H1 (cell line): ENCODE measurements at regions not wholly inside any gene's neighbourhood (a gene's known extent, or its start where the extent isn't known, plus 50 kb on each side); places are given as distances from the start of the nearest gene placed in this dataset.
A peak's percentile ranks its signal among the peaks of the same experiment; 100 is the strongest.

Experiments used
- CTCF ChIA-PET: fragments of 300-600 bp; sonication (Branson Sonifier 250); formaldehyde crosslinking; loops from one replicate; lab custom pipeline; 2021; ENCODE audit not compliant: partially characterized antibody; lab: Charles Lee
- POLR2A ChIA-PET: fragments of 300-600 bp; sonication (Branson Sonifier 250); formaldehyde crosslinking; loops from one replicate; lab custom pipeline; 2021; ENCODE audit warnings: inconsistent platforms; ENCODE audit not compliant: partially characterized antibody; lab: Charles Lee
- DNase-seq, 2 experiments: peaks; one replicate each; pipeline versions ENCODE4 v3.0.0 to v3.0.0-alpha.2; 2010 to 2022; ENCODE audit warnings: low spot score in 2 of 2, low read depth in 1 of 2, mixed read lengths in 1 of 2
- FAIRE-seq: peaks from 2 replicates; lab custom pipeline; 2011; peaks lifted over from hg19 to GRCh38; lab: Jason Lieb, UNC
- H2AFZ ChIP-seq: 2 replicates; pipeline ENCODE4 v1.8.1; 2012; ENCODE audit warnings: low read length, inconsistent platforms
- H2AK5ac ChIP-seq: 2 replicates; pipeline ENCODE4 v1.6.1; 2013; ENCODE audit warnings: low read depth, low read length
- H2BK120ac ChIP-seq: replicated peaks from 2 replicates; pipeline ENCODE3; 2013; ENCODE audit warnings: low read depth, low read length, inconsistent platforms
- H2BK12ac ChIP-seq: 2 replicates; pipeline ENCODE4 v1.6.1; 2013; ENCODE audit warnings: low read depth, low read length
- H2BK15ac ChIP-seq: 2 replicates; pipeline ENCODE4 v1.6.1; 2013; ENCODE audit warnings: low read length
- H2BK20ac ChIP-seq: 2 replicates; pipeline ENCODE4 v1.6.1; 2013; ENCODE audit warnings: low read length
- H2BK5ac ChIP-seq: 2 replicates; pipeline ENCODE4 v1.6.1; 2013; ENCODE audit warnings: low read depth, low read length
- H3K14ac ChIP-seq: 2 replicates; pipeline ENCODE4 v1.6.1; 2013; ENCODE audit warnings: inconsistent platforms; ENCODE audit not compliant: insufficient read length
- H3K18ac ChIP-seq: 2 replicates; pipeline ENCODE4 v1.6.1; 2013; ENCODE audit warnings: low read length; ENCODE audit errors: extremely low read depth
- H3K23ac ChIP-seq: 2 replicates; pipeline ENCODE4 v1.6.1; 2013; ENCODE audit warnings: inconsistent platforms; ENCODE audit not compliant: insufficient read length
- H3K23me2 ChIP-seq: 2 replicates; pipeline ENCODE4 v1.6.1; 2013; ENCODE audit warnings: low read depth, low read length
- H3K27ac ChIP-seq: 2 replicates; pipeline ENCODE4 v1.6.1; 2011; ENCODE audit warnings: low read depth, low read length, inconsistent platforms
- H3K27me3 ChIP-seq, 4 experiments: replicated peaks in 1 of 4; 1 replicate in 1 of 4; 2 replicates in 3 of 4; pipeline versions ENCODE4 v1.6.1 to v1.8.1; 2011 to 2013; ENCODE audit warnings: low read length in 3 of 4, mild to moderate bottlenecking in 3 of 4, inconsistent platforms in 2 of 4, mixed read lengths in 2 of 4, moderate library complexity in 1 of 4; ENCODE audit not compliant: control insufficient read depth in 3 of 4, insufficient read depth in 3 of 4; ENCODE audit errors: extremely low read depth in 1 of 4
- H3K36me3 ChIP-seq, 4 experiments: 2 replicates each; pipeline versions ENCODE4 v1.6.1 to v1.8.1; 2011 to 2013; ENCODE audit warnings: mild to moderate bottlenecking in 4 of 4, low read length in 3 of 4, moderate library complexity in 2 of 4, control low read depth in 1 of 4, inconsistent platforms in 1 of 4; ENCODE audit not compliant: insufficient read depth in 4 of 4, control insufficient read depth in 2 of 4
- H3K4ac ChIP-seq: replicated peaks from 2 replicates; pipeline ENCODE3; 2013; ENCODE audit warnings: low read length, low read depth, mixed read lengths, inconsistent platforms; ENCODE audit not compliant: insufficient read length
- H3K4me1 ChIP-seq, 4 experiments: replicated peaks in 1 of 4; 1 replicate in 1 of 4; 2 replicates in 3 of 4; pipeline versions ENCODE4 v1.6.1 to v1.8.1; 2011 to 2013; ENCODE audit warnings: low read length in 3 of 4, inconsistent platforms in 2 of 4, mixed read lengths in 1 of 4; ENCODE audit not compliant: insufficient read depth in 4 of 4, control insufficient read depth in 3 of 4
- H3K4me2 ChIP-seq, 2 experiments: 2 replicates each; pipeline versions ENCODE4 v1.6.1 to v1.8.1; 2011 to 2013; ENCODE audit warnings: low read depth in 2 of 2, low read length in 2 of 2, control low read depth in 1 of 2, inconsistent platforms in 1 of 2, mild to moderate bottlenecking in 1 of 2; ENCODE audit not compliant: insufficient read depth in 1 of 2
- H3K4me3 ChIP-seq, 4 experiments: fragments of 200-600, 300-600 bp in 1 of 4; sonication (generic), shearing (Covaris generic), sonication (Bioruptor Twin) in 1 of 4; 2 replicates each; pipeline versions ENCODE4 v1.5.1 to v1.8.1; 2011 to 2016; ENCODE audit warnings: low read length in 4 of 4, low read depth in 3 of 4, control low read depth in 2 of 4, inconsistent platforms in 2 of 4, mild to moderate bottlenecking in 2 of 4, mixed read lengths in 1 of 4, moderate library complexity in 1 of 4; ENCODE audit not compliant: insufficient read depth in 2 of 4; ENCODE audit errors: extremely low read depth in 1 of 4
- H3K56ac ChIP-seq: replicated peaks from 2 replicates; pipeline ENCODE3; 2013; ENCODE audit warnings: low read depth, mild to moderate bottlenecking, mixed read lengths, low read length, inconsistent platforms; ENCODE audit not compliant: insufficient read length
- H3K79me1 ChIP-seq: 2 replicates; pipeline ENCODE4 v1.6.1; 2013; ENCODE audit warnings: low read depth, low read length, control low read depth
- H3K79me2 ChIP-seq, 2 experiments: 2 replicates each; pipeline versions ENCODE4 v1.6.1 to v1.8.1; 2012 to 2013; ENCODE audit warnings: low read length in 2 of 2, mild to moderate bottlenecking in 2 of 2, inconsistent platforms in 1 of 2; ENCODE audit not compliant: insufficient read depth in 2 of 2, control insufficient read depth in 1 of 2
- H3K9ac ChIP-seq, 4 experiments: replicated peaks in 1 of 4; 1 replicate in 1 of 4; 2 replicates in 3 of 4; pipeline versions ENCODE4 v1.6.1 to v1.8.1; 2011 to 2013; ENCODE audit warnings: low read depth in 3 of 4, low read length in 3 of 4, control low read depth in 2 of 4, mild to moderate bottlenecking in 2 of 4, moderate library complexity in 2 of 4, inconsistent platforms in 1 of 4; ENCODE audit errors: extremely low read depth in 1 of 4
- H3K9me3 ChIP-seq, 2 experiments: 2 replicates each; pipeline versions ENCODE4 v1.6.1 to v1.8.1; 2012 to 2013; ENCODE audit warnings: mild to moderate bottlenecking in 2 of 2, moderate library complexity in 2 of 2, control low read depth in 1 of 2, inconsistent platforms in 1 of 2, low read depth in 1 of 2, low read length in 1 of 2, mixed read lengths in 1 of 2; ENCODE audit not compliant: insufficient read depth in 2 of 2
- H4K20me1 ChIP-seq, 2 experiments: replicated peaks in 1 of 2; 2 replicates each; pipeline versions ENCODE3 to v1.8.1; 2011 to 2013; ENCODE audit warnings: inconsistent platforms in 2 of 2, low read length in 2 of 2, mild to moderate bottlenecking in 1 of 2; ENCODE audit not compliant: insufficient read depth in 2 of 2, control insufficient read depth in 1 of 2
- H4K5ac ChIP-seq: 2 replicates; pipeline ENCODE4 v1.6.1; 2013; ENCODE audit warnings: low read length, low read depth, mixed read lengths, inconsistent platforms; ENCODE audit not compliant: insufficient read length
- H4K8ac ChIP-seq: 2 replicates; pipeline ENCODE4 v1.8.0; 2013; ENCODE audit warnings: mild to moderate bottlenecking, moderate library complexity, low read length, inconsistent platforms; ENCODE audit not compliant: insufficient read depth; ENCODE audit errors: extremely low read depth
- H4K91ac ChIP-seq: replicated peaks from 2 replicates; pipeline ENCODE3; 2013; ENCODE audit warnings: low read length, mixed read lengths, inconsistent platforms; ENCODE audit not compliant: insufficient read length
- BACH1 ChIP-seq: IDR thresholded peaks from 2 replicates; pipeline ENCODE4 v1.6.1; 2012; ENCODE audit warnings: low read length, improper control_type of control experiment
- JUND ChIP-seq: IDR thresholded peaks from 2 replicates; pipeline ENCODE4 v1.6.1; 2011; ENCODE audit warnings: mild to moderate bottlenecking, improper control_type of control experiment, low read length
- MAFK ChIP-seq: IDR thresholded peaks from 2 replicates; pipeline ENCODE4 v1.6.1; 2012; ENCODE audit warnings: low read depth, mild to moderate bottlenecking, improper control_type of control experiment, low read length
- MAX ChIP-seq: IDR thresholded peaks from 2 replicates; pipeline ENCODE4 v1.6.1; 2012; ENCODE audit warnings: inconsistent platforms
- TEAD4 ChIP-seq: IDR thresholded peaks from 2 replicates; pipeline ENCODE4 v1.6.1; 2012; ENCODE audit warnings: low read depth, low read length, inconsistent platforms, mixed read lengths
- WGBS, 2 experiments: shearing (Covaris generic) in 1 of 2; methylation state at CpG; one replicate each; pipeline versions ENCODE4 v1.1.6 to v1.1.7; 2013 to 2015; ENCODE audit warnings: low lambda C conversion rate in 2 of 2, mixed read lengths in 2 of 2, inconsistent platforms in 1 of 2, low coverage in 1 of 2, missing lambda C conversion rate in 1 of 2; ENCODE audit not compliant: insufficient replicate concordance in 2 of 2, insufficient coverage in 1 of 2, insufficient read length in 1 of 2; ENCODE audit errors: extremely low coverage in 1 of 2, missing lambda C conversion rate in 1 of 2; 5-methylcytosine and 5-hydroxymethylcytosine counted together

GRCh38 chr2:237199082-237199481 lies 113.4 kb downstream of the COPS8 start:
- no peak overlapping the region for H2AK5ac ChIP-seq
- no peak for FAIRE-seq
- H2BK120ac ChIP-seq, result no peak overlapping the region
- 4% methylated on average over 1 of the region's 1 CpG; no CpG with 5 or more reads in 1 of the 2 experiments for WGBS, 2 experiments
- H3K4ac ChIP-seq, result no peak overlapping the region
- no peak overlapping the region for H4K5ac ChIP-seq
- H3K79me1 ChIP-seq, result no peaks in the 10 kb centered on the region
- no peak overlapping the region for H3K14ac ChIP-seq
- no peak overlapping the region for H3K18ac ChIP-seq
- H2BK5ac ChIP-seq, result no peak overlapping the region
- H2BK15ac ChIP-seq, result no peak overlapping the region
- H3K4me1 ChIP-seq, result peaks cover 4 to 23% (median 15%) of the 10 kb centered on the region in 4 experiments
- H3K9me3 ChIP-seq, result no peaks in the 10 kb centered on the region; a peak in 1 of 4 replicates
- no peaks in the 10 kb centered on the region for H4K20me1 ChIP-seq
- ChIA-PET POLR2A (no interaction called here), CTCF (interaction anchor here (1.0 to 1.9 kb wide), 4 partner anchors 8 to 474 kb away, joined by 3 to 8 read pairs (median 4); no protein-coding TSS in a partner anchor)
- H3K27ac ChIP-seq, result no peak overlapping the region; the same call in 1 of the 2 replicates
- no peak overlapping the region for H2AFZ ChIP-seq
- no peak overlapping the region for H2BK20ac ChIP-seq
- no peak overlapping the region for H3K9ac ChIP-seq
- H3K4me3 ChIP-seq, result peak overlapping the region in 1 of 4 experiments; percentile 7; a peak in 1 of 8 replicates
- DNase-seq, result no peak
- no peaks in the 10 kb centered on the region for H3K36me3 ChIP-seq
- H3K56ac ChIP-seq, result no peak overlapping the region
- no peak overlapping the region for H4K91ac ChIP-seq
- no peak overlapping the region for H3K23ac ChIP-seq
- no peaks in the 10 kb centered on the region; a peak in 3 of 7 replicates for H3K27me3 ChIP-seq
- no peak overlapping the region for H4K8ac ChIP-seq
- no peak for TF ChIP-seq MAX
- peak; percentile 75 for TF ChIP-seq JUND
- peak; percentile 95 for TF ChIP-seq BACH1
- TF ChIP-seq TEAD4, result no peak
- TF ChIP-seq MAFK, result peak; percentile 89
- H2BK12ac ChIP-seq, result no peak overlapping the region; the same call in 1 of the 2 replicates
- no peaks in the 10 kb centered on the region for H3K23me2 ChIP-seq
- H3K4me2 ChIP-seq, result peak overlapping the region; percentile 26 to 37; a peak in 3 of 4 replicates
- no peaks in the 10 kb centered on the region for H3K79me2 ChIP-seq
